ENCODE measurements at regions not wholly inside any gene's neighbourhood (a gene's known extent, or its start where the extent isn't known, plus 50 kb on each side); places are given as distances from the start of the nearest gene placed in this dataset.

- no peak overlapping the region for H4K8ac ChIP-seq (ENCODE audit: low read depth, low read length)
- H3K9ac ChIP-seq (ENCODE audit: low read length): no peak overlapping the region
- no peak overlapping the region for H3K4me2 ChIP-seq (ENCODE audit: low read length)
- no peaks in the 10 kb centered on the region for H3K36me3 ChIP-seq (ENCODE audit: control insufficient read depth in 1 of 2, insufficient read depth in 2 of 2, low read length in 2 of 2)
- H2AK5ac ChIP-seq (ENCODE audit: low read length): no peak overlapping the region
- H2BK120ac ChIP-seq (ENCODE audit: insufficient read depth, low read length, poor library complexity): no peak overlapping the region
- H3K23ac ChIP-seq (ENCODE audit: low read length): no peak overlapping the region
- no peaks in the 10 kb centered on the region for H3K9me3 ChIP-seq (ENCODE audit: insufficient read depth, low read depth, low read length)
- H4K12ac ChIP-seq (ENCODE audit: low read depth, low read length): no peak overlapping the region
- H3K4me3 ChIP-seq (ENCODE audit: low read depth, low read length): no peak overlapping the region
- no peaks in the 10 kb centered on the region for H3K27me3 ChIP-seq (ENCODE audit: insufficient read depth, low read length)
- no peak for DNase-seq
- no CpG with 5 or more reads among the region's 2 CpGs for WGBS (ENCODE audit: extremely low coverage, insufficient coverage, insufficient read length)
- no peak overlapping the region for H3K27ac ChIP-seq (ENCODE audit: low read depth, low read length)
- no peak overlapping the region for H2BK5ac ChIP-seq (ENCODE audit: low read depth, low read length, poor library complexity)
- H2AFZ ChIP-seq (ENCODE audit: insufficient read depth, low read length, poor library complexity): no peak overlapping the region
- H3K4me1 ChIP-seq (ENCODE audit: control insufficient read depth in 1 of 2, insufficient read depth in 2 of 2, low read length in 2 of 2): no peaks in the 10 kb centered on the region
- H2BK12ac ChIP-seq (ENCODE audit: low read length): no peak overlapping the region
- H3K4ac ChIP-seq (ENCODE audit: low read depth, low read length): no peak overlapping the region
- H3K18ac ChIP-seq (ENCODE audit: low read length): no peak overlapping the region
- no peaks in the 10 kb centered on the region for H3K79me2 ChIP-seq (ENCODE audit: control insufficient read depth, insufficient read depth, low read length, poor library complexity)
- no peak overlapping the region for H3K14ac ChIP-seq (ENCODE audit: low read length)
- no peaks in the 10 kb centered on the region for H3K79me1 ChIP-seq (ENCODE audit: low read length)
- no peak overlapping the region for H4K91ac ChIP-seq (ENCODE audit: low read depth, low read length)
Observed at GRCh38 chr3:153944084-153944483, 177.1 kb upstream of the ARHGEF26 start.

GRCh38 chr3:153951276-153951675 is 169.9 kb upstream of the ARHGEF26 start:
- no peaks in the 10 kb centered on the region for H3K9me3 ChIP-seq (ENCODE audit: insufficient read depth, low read depth, low read length)
- DNase-seq: no peak
- H3K4me1 ChIP-seq (ENCODE audit: control insufficient read depth in 1 of 2, insufficient read depth in 2 of 2, low read length in 2 of 2): no peaks in the 10 kb centered on the region
- H3K18ac ChIP-seq (ENCODE audit: low read length): no peak overlapping the region
- no peaks in the 10 kb centered on the region for H3K27me3 ChIP-seq (ENCODE audit: insufficient read depth, low read length)
- no peak overlapping the region for H3K14ac ChIP-seq (ENCODE audit: low read length)
- no peak overlapping the region for H4K8ac ChIP-seq (ENCODE audit: low read depth, low read length)
- no peak overlapping the region for H2BK120ac ChIP-seq (ENCODE audit: insufficient read depth, low read length, poor library complexity)
- no peak overlapping the region for H3K4me2 ChIP-seq (ENCODE audit: low read length)
- no peak overlapping the region for H4K91ac ChIP-seq (ENCODE audit: low read depth, low read length)
- no peak overlapping the region for H3K23ac ChIP-seq (ENCODE audit: low read length)
- H3K79me2 ChIP-seq (ENCODE audit: control insufficient read depth, insufficient read depth, low read length, poor library complexity): no peaks in the 10 kb centered on the region
- no peaks in the 10 kb centered on the region for H3K36me3 ChIP-seq (ENCODE audit: control insufficient read depth in 1 of 2, insufficient read depth in 2 of 2, low read length in 2 of 2)
- no peak overlapping the region for H3K4ac ChIP-seq (ENCODE audit: low read depth, low read length)
- no peak overlapping the region for H2AK5ac ChIP-seq (ENCODE audit: low read length)
- no CpG with 5 or more reads among the region's 2 CpGs for WGBS (ENCODE audit: extremely low coverage, insufficient coverage, insufficient read length)
- no peak overlapping the region for H2AFZ ChIP-seq (ENCODE audit: insufficient read depth, low read length, poor library complexity)
- H3K27ac ChIP-seq (ENCODE audit: low read depth, low read length): no peak overlapping the region
- no peak overlapping the region for H2BK5ac ChIP-seq (ENCODE audit: low read depth, low read length, poor library complexity)
- no peak overlapping the region for H2BK12ac ChIP-seq (ENCODE audit: low read length)
- no peak overlapping the region for H4K12ac ChIP-seq (ENCODE audit: low read depth, low read length)
- no peak overlapping the region for H3K9ac ChIP-seq (ENCODE audit: low read length)
- no peak overlapping the region for H3K4me3 ChIP-seq (ENCODE audit: low read depth, low read length)
- no peaks in the 10 kb centered on the region for H3K79me1 ChIP-seq (ENCODE audit: low read length)

DNA sequence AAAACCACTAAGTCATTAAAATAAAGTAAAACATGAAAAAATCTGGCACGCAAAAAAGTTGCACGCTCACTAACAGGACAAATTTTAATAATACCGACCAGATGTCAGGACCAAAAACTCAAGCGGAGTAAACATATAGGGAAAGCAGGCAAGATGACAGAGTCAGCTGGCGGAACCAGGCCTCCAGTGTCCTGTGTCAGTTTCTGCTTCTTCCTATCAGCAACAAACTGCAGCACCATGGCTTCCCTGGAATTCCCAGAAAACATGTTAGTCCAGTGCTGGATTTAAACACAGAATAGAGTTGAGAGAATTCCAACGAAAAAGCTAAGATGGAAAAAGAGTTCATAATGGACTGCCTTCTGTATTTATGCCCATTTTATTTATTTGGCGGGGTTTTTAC is 169.1 kb upstream of the ARHGEF26 start:
- H3K4me1 ChIP-seq (ENCODE audit: control insufficient read depth in 1 of 2, insufficient read depth in 2 of 2, low read length in 2 of 2): no peaks in the 10 kb centered on the region
- H2AFZ ChIP-seq (ENCODE audit: insufficient read depth, low read length, poor library complexity): no peak overlapping the region
- H2AK5ac ChIP-seq (ENCODE audit: low read length): no peak overlapping the region
- no peaks in the 10 kb centered on the region for H3K9me3 ChIP-seq (ENCODE audit: insufficient read depth, low read depth, low read length)
- no peak overlapping the region for H3K18ac ChIP-seq (ENCODE audit: low read length)
- H3K23ac ChIP-seq (ENCODE audit: low read length): no peak overlapping the region
- no peak overlapping the region for H4K91ac ChIP-seq (ENCODE audit: low read depth, low read length)
- H3K4me3 ChIP-seq (ENCODE audit: low read depth, low read length): no peak overlapping the region
- H2BK12ac ChIP-seq (ENCODE audit: low read length): no peak overlapping the region
- no peak overlapping the region for H2BK5ac ChIP-seq (ENCODE audit: low read depth, low read length, poor library complexity)
- H3K79me1 ChIP-seq (ENCODE audit: low read length): no peaks in the 10 kb centered on the region
- DNase-seq: no peak
- H3K79me2 ChIP-seq (ENCODE audit: control insufficient read depth, insufficient read depth, low read length, poor library complexity): no peaks in the 10 kb centered on the region
- whole genome bisulfite sequencing (ENCODE audit: extremely low coverage, insufficient coverage, insufficient read length): no CpG with 5 or more reads among the region's 7 CpGs
- H4K8ac ChIP-seq (ENCODE audit: low read depth, low read length): no peak overlapping the region
- no peak overlapping the region for H3K14ac ChIP-seq (ENCODE audit: low read length)
- no peak overlapping the region for H2BK120ac ChIP-seq (ENCODE audit: insufficient read depth, low read length, poor library complexity)
- H3K36me3 ChIP-seq (ENCODE audit: control insufficient read depth in 1 of 2, insufficient read depth in 2 of 2, low read length in 2 of 2): no peaks in the 10 kb centered on the region
- H3K9ac ChIP-seq (ENCODE audit: low read length): no peak overlapping the region
- H4K12ac ChIP-seq (ENCODE audit: low read depth, low read length): no peak overlapping the region
- no peak overlapping the region for H3K4me2 ChIP-seq (ENCODE audit: low read length)
- no peak overlapping the region for H3K27ac ChIP-seq (ENCODE audit: low read depth, low read length)
- H3K4ac ChIP-seq (ENCODE audit: low read depth, low read length): no peak overlapping the region
- no peaks in the 10 kb centered on the region for H3K27me3 ChIP-seq (ENCODE audit: insufficient read depth, low read length)

DNA sequence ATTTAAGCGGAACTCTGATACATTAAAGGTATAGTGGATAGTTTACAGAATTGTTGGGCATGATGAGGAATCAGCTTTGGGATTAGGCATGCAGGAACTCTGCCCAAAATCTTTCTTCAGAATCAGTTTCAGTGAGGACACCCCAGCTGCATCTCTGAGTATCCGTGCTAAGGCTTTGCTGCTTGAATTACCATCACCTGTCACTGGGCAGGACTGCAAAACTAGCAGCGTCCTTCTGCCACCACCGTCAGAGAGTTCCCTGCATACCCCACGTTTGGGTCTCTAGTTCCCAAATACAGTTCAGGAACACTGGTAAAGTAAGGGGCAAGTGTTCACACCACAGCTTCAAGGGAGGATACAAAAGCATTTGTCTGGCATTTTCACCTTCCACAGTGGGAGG is 164.6 kb upstream of the ARHGEF26 start:
- Histone ChIP-seq H3K9ac (ENCODE audit: low read length) (no peak overlapping the region), H3K9me3 (ENCODE audit: insufficient read depth, low read depth, low read length) (no peaks in the 10 kb centered on the region), H4K12ac (ENCODE audit: low read depth, low read length) (no peak overlapping the region), H3K4me2 (ENCODE audit: low read length) (no peak overlapping the region), H2BK120ac (ENCODE audit: insufficient read depth, low read length, poor library complexity) (no peak overlapping the region), H3K4me1 (ENCODE audit: control insufficient read depth in 1 of 2, insufficient read depth in 2 of 2, low read length in 2 of 2) (no peaks in the 10 kb centered on the region), H3K23ac (ENCODE audit: low read length) (no peak overlapping the region), H2BK12ac (ENCODE audit: low read length) (no peak overlapping the region), H2BK5ac (ENCODE audit: low read depth, low read length, poor library complexity) (no peak overlapping the region), H3K27me3 (ENCODE audit: insufficient read depth, low read length) (no peaks in the 10 kb centered on the region), H3K14ac (ENCODE audit: low read length) (no peak overlapping the region), H3K36me3 (ENCODE audit: control insufficient read depth in 1 of 2, insufficient read depth in 2 of 2, low read length in 2 of 2) (no peaks in the 10 kb centered on the region), H3K79me1 (ENCODE audit: low read length) (no peaks in the 10 kb centered on the region), H4K91ac (ENCODE audit: low read depth, low read length) (no peak overlapping the region), H3K4ac (ENCODE audit: low read depth, low read length) (no peak overlapping the region), H4K8ac (ENCODE audit: low read depth, low read length) (no peak overlapping the region), H3K18ac (ENCODE audit: low read length) (no peak overlapping the region), H3K27ac (ENCODE audit: low read depth, low read length) (no peak overlapping the region), H3K79me2 (ENCODE audit: control insufficient read depth, insufficient read depth, low read length, poor library complexity) (no peaks in the 10 kb centered on the region), H3K4me3 (ENCODE audit: low read depth, low read length) (no peak overlapping the region), H2AK5ac (ENCODE audit: low read length) (no peak overlapping the region), H2AFZ (ENCODE audit: insufficient read depth, low read length, poor library complexity) (no peak overlapping the region)
- no CpG with 5 or more reads among the region's 5 CpGs for WGBS (ENCODE audit: extremely low coverage, insufficient coverage, insufficient read length)
- no peak for DNase-seq

Measured in trophoblast cell (in vitro differentiated cells and primary cell).